Right lobe of liver (tissue), 4 donors: ENCODE measurements at regions not wholly inside any gene's neighbourhood (a gene's known extent, or its start where the extent isn't known, plus 50 kb on each side); places are given as distances from the start of the nearest gene placed in this dataset.

Experiments used
- CTCF ChIP-seq, 4 donors: fragments of 200-600 bp in 3 of 4; fragments of 450-650 bp in 1 of 4; IDR thresholded peaks; one replicate each; pipeline versions ENCODE4 v1.5.1 to v1.8.0; 2016 to 2022; ENCODE audit warnings: antibody characterized with exemption in 4 of 4, mild to moderate bottlenecking in 2 of 4
- POLR2A ChIP-seq: fragments of 450-650 bp; IDR thresholded peaks from one replicate; pipeline ENCODE4 v1.6.1; 2017; ENCODE audit warnings: antibody characterized with exemption, mild to moderate bottlenecking
- donor health status: DM: no; HTN: no; CAD: no.
- donor health status: DM: no; HTN: no; CAD: no.
- donor health status: DM: no; HTN: yes; CAD: no.

DNA sequence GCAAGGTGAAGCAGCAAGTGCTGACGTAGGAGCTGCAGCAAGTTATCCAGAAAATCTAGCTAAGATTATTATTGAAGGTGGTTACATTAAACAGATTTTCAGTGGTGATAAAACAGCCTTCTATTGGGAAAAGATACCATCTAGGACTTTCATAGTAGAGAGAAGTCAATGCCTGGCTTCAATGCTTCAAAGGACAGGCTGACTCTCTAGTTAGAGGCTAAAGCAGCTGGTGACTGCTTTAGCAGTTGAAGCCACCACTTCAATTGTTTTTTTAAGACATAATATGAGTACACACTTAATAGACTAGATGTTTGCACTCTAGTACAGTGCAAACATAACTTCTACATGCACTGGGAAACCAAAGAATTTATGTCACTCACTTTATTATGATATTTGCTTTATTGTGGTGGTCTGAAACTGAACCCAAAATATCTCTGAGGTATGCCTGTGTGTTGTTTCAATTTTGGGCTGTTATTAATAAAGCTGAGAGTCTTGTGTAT, 1026.9 kb upstream of the FOXG1 start:
- no peak for TF ChIP-seq CTCF (IDR thresholded peaks at IDR 0.05)
- no peak for TF ChIP-seq POLR2A
